CD4-positive, alpha-beta T cell treated with Interleukin-15 for 1 hour (primary cell): ENCODE measurements at regions not wholly inside any gene's neighbourhood (a gene's known extent, or its start where the extent isn't known, plus 50 kb on each side); places are given as distances from the start of the nearest gene placed in this dataset.

Experiments used
- DNase-seq: peaks from one replicate; pipeline ENCODE4 v3.0.0-alpha.2; 2020

- DNase-seq = no peak
Observed at GRCh38 chr7:25279705-25280104, 51.4 kb upstream of the NPVF start.

GRCh38 chr7:25280181-25280580 is 51.9 kb upstream of the NPVF start:
- no peak for DNase-seq

GRCh38 chr7:25282194-25282593 is 53.9 kb upstream of the NPVF start:
- DNase-seq = no peak

- no peak for DNase-seq
Observed at GRCh38 chr7:25286756-25287155, 58.5 kb upstream of the NPVF start.

GRCh38 chr7:25287291-25287690 is 59.0 kb upstream of the NPVF start:
- no peak for DNase-seq

GRCh38 chr7:25288556-25289307 is 60.4 kb upstream of the NPVF start:
- no peak for DNase-seq

- DNase-seq = no peak
Observed at GRCh38 chr7:25289518-25289917, 61.2 kb upstream of the NPVF start.

GRCh38 chr7:25294624-25295023 is 66.3 kb upstream of the NPVF start:
- no peak for DNase-seq

GRCh38 chr7:25295387-25295786 is 67.1 kb upstream of the NPVF start:
- no peak for DNase-seq

GRCh38 chr7:25296086-25296485 is 67.8 kb upstream of the NPVF start:
- no peak for DNase-seq

- DNase-seq = no peak
Observed at GRCh38 chr7:25297278-25297677, 69.0 kb upstream of the NPVF start.

GRCh38 chr7:25303281-25304181 is 75.2 kb upstream of the NPVF start:
- no peak for DNase-seq

- no peak for DNase-seq
Observed at GRCh38 chr7:25304691-25305090, 76.4 kb upstream of the NPVF start.

GRCh38 chr7:25305831-25306230 is 77.5 kb upstream of the NPVF start:
- no peak for DNase-seq

- no peak for DNase-seq
Observed at GRCh38 chr7:25307624-25308023, 79.3 kb upstream of the NPVF start.

- no peak for DNase-seq
Observed at GRCh38 chr7:25308246-25308645, 80.0 kb upstream of the NPVF start.

- DNase-seq = no peak
Observed at GRCh38 chr7:25308906-25309705, 80.8 kb upstream of the NPVF start.

- DNase-seq = no peak
Observed at GRCh38 chr7:25310896-25311295, 82.6 kb upstream of the NPVF start.

- no peak for DNase-seq
Observed at GRCh38 chr7:25311346-25311745, 83.1 kb upstream of the NPVF start.

- DNase-seq = no peak
Observed at GRCh38 chr7:25312968-25313367, 84.7 kb upstream of the NPVF start.

GRCh38 chr7:25313526-25313925 is 85.2 kb upstream of the NPVF start:
- DNase-seq = no peak

- DNase-seq = no peak
Observed at GRCh38 chr7:25314094-25314730, 85.9 kb upstream of the NPVF start.

GRCh38 chr7:25314731-25315267 is 86.5 kb upstream of the NPVF start:
- no peak for DNase-seq
